ENCODE measurements at regions not wholly inside any gene's neighbourhood (a gene's known extent, or its start where the extent isn't known, plus 50 kb on each side); places are given as distances from the start of the nearest gene placed in this dataset.

DNA sequence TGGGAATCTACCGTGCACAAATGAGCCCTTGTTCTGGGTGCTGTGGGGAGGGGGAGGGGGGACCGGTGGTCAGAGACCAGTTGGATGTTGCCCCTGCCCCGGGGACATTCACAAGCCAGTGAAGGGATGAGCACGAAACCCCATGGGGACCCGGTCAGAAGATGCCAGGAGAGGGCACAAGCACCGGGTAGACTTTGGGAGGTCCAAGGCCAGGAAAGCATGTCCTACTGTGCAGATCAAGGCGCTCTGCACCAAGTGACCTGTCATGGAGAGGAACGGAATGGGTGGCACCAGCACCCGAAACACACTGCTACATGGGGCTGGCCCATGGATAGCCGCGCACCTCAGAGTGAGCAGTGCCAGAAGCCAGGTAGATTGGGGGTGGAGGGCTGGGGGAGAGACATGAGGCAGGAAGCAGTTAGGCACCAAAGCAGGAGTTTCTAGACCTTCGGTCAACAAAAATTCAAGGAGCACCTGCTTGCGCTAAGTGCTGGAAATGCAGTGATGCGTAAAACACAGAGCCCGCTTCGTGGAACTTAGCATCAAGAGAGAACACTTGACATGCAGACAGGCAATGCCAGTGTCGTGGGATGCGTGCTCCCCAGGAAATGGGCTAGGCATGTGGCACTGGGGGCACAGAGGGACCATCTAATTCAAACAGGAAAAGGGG lies 99.1 kb downstream of the CPN2 start:
- TF ChIP-seq, protein P1, sequence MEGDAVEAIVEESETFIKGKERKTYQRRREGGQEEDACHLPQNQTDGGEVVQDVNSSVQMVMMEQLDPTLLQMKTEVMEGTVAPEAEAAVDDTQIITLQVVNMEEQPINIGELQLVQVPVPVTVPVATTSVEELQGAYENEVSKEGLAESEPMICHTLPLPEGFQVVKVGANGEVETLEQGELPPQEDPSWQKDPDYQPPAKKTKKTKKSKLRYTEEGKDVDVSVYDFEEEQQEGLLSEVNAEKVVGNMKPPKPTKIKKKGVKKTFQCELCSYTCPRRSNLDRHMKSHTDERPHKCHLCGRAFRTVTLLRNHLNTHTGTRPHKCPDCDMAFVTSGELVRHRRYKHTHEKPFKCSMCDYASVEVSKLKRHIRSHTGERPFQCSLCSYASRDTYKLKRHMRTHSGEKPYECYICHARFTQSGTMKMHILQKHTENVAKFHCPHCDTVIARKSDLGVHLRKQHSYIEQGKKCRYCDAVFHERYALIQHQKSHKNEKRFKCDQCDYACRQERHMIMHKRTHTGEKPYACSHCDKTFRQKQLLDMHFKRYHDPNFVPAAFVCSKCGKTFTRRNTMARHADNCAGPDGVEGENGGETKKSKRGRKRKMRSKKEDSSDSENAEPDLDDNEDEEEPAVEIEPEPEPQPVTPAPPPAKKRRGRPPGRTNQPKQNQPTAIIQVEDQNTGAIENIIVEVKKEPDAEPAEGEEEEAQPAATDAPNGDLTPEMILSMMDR (IDR thresholded peaks at IDR 0.05 in 4 of 5, conservative IDR thresholded peaks at IDR 0.05 in 1 of 5) = no peak
- no peak for TF ChIP-seq POLR2A (IDR thresholded peaks at IDR 0.05)

Data from gastrocnemius medialis (tissue), 4 donors.